Type B pancreatic cell (in vitro differentiated cells): ENCODE measurements at regions not wholly inside any gene's neighbourhood (a gene's known extent, or its start where the extent isn't known, plus 50 kb on each side); places are given as distances from the start of the nearest gene placed in this dataset.

Experiments used
- DNase-seq: peaks from one replicate; pipeline ENCODE4 v3.0.0; 2021; ENCODE audit warnings: mixed read lengths; ENCODE audit not compliant: unreplicated experiment; ENCODE audit errors: extremely low spot score
- H3K27ac Mint-ChIP-seq: 2 replicates; pipeline ENCODE4 v1.8.0; 2021; ENCODE audit warnings: mild to moderate bottlenecking, mixed read lengths
- H3K27me3 Mint-ChIP-seq: 2 replicates; pipeline ENCODE4 v1.8.0; 2021; ENCODE audit warnings: mixed read lengths
- H3K36me3 Mint-ChIP-seq: 2 replicates; pipeline ENCODE4 v1.8.0; 2021; ENCODE audit warnings: mixed read lengths
- H3K4me1 Mint-ChIP-seq: one replicate; pipeline ENCODE4 v1.8.0; 2021; ENCODE audit warnings: mixed read lengths; ENCODE audit not compliant: unreplicated experiment
- H3K4me3 Mint-ChIP-seq: 2 replicates; pipeline ENCODE4 v1.8.0; 2021; ENCODE audit warnings: mild to moderate bottlenecking, mixed read lengths
- H3K9me3 Mint-ChIP-seq: 2 replicates; pipeline ENCODE4 v1.8.0; 2021; ENCODE audit warnings: mixed read lengths
- CTCF ChIP-seq: fragments of 200-600 bp; sonication (generic); conservative IDR thresholded peaks from 2 replicates; pipeline ENCODE4 v1.5.0; 2021; ENCODE audit warnings: antibody characterized with exemption, mild to moderate bottlenecking

- H3K4me1 Mint-ChIP-seq = no peaks in the 10 kb centered on the region
- DNase-seq = no peak
- H3K4me3 Mint-ChIP-seq = no peak overlapping the region
- peaks cover 3% of the 10 kb centered on the region for H3K27me3 Mint-ChIP-seq
- no peaks in the 10 kb centered on the region for H3K9me3 Mint-ChIP-seq
- no peak for TF ChIP-seq CTCF
- no peaks in the 10 kb centered on the region for H3K36me3 Mint-ChIP-seq
- H3K27ac Mint-ChIP-seq = no peak overlapping the region
These were observed 107.5 kb upstream of the TLR4 start for GRCh38 chr9:117596678-117597077.

GRCh38 chr9:117595650-117596049 is 108.6 kb upstream of the TLR4 start:
- Mint-ChIP-seq H3K36me3 (no peaks in the 10 kb centered on the region), H3K27ac (no peak overlapping the region), H3K4me3 (no peak overlapping the region), H3K27me3 (peaks cover 3% of the 10 kb centered on the region), H3K9me3 (no peaks in the 10 kb centered on the region), H3K4me1 (no peaks in the 10 kb centered on the region)
- TF ChIP-seq CTCF = no peak
- no peak for DNase-seq

- H3K4me1 Mint-ChIP-seq = no peaks in the 10 kb centered on the region
- H3K4me3 Mint-ChIP-seq = no peak overlapping the region
- no peaks in the 10 kb centered on the region for H3K36me3 Mint-ChIP-seq
- H3K9me3 Mint-ChIP-seq = no peaks in the 10 kb centered on the region
- H3K27ac Mint-ChIP-seq = no peak overlapping the region
- DNase-seq = no peak
- H3K27me3 Mint-ChIP-seq = no peaks in the 10 kb centered on the region
- no peak for TF ChIP-seq CTCF
These were observed 116.9 kb upstream of the TLR4 start for GRCh38 chr9:117587263-117587662.

- H3K4me1 Mint-ChIP-seq = no peaks in the 10 kb centered on the region
- H3K27me3 Mint-ChIP-seq = peaks cover 3% of the 10 kb centered on the region
- H3K27ac Mint-ChIP-seq = no peak overlapping the region
- H3K36me3 Mint-ChIP-seq = no peaks in the 10 kb centered on the region
- DNase-seq = no peak
- H3K4me3 Mint-ChIP-seq = no peak overlapping the region
- no peak for TF ChIP-seq CTCF
- no peaks in the 10 kb centered on the region for H3K9me3 Mint-ChIP-seq
These were observed 130.1 kb upstream of the TLR4 start for GRCh38 chr9:117574099-117574498.

GRCh38 chr9:117564839-117565238 is 139.4 kb upstream of the TLR4 start:
- no peaks in the 10 kb centered on the region for H3K9me3 Mint-ChIP-seq
- no peak for TF ChIP-seq CTCF
- H3K4me3 Mint-ChIP-seq = no peak overlapping the region

GRCh38 chr9:117561761-117562160 is 142.4 kb upstream of the TLR4 start:
- H3K27me3 Mint-ChIP-seq = no peaks in the 10 kb centered on the region
- no peak overlapping the region for H3K4me3 Mint-ChIP-seq
- no peaks in the 10 kb centered on the region for H3K9me3 Mint-ChIP-seq
- DNase-seq = no peak
- H3K4me1 Mint-ChIP-seq = peaks cover 6% of the 10 kb centered on the region
- H3K27ac Mint-ChIP-seq = no peak overlapping the region
- no peaks in the 10 kb centered on the region for H3K36me3 Mint-ChIP-seq
- no peak for TF ChIP-seq CTCF

More at GRCh38 chr9:117564839-117565238, 139.4 kb upstream of the TLR4 start:
- no peaks in the 10 kb centered on the region for H3K27me3 Mint-ChIP-seq
- no peak overlapping the region for H3K27ac Mint-ChIP-seq
- peaks cover 6% of the 10 kb centered on the region for H3K4me1 Mint-ChIP-seq
- no peak for DNase-seq
- no peaks in the 10 kb centered on the region for H3K36me3 Mint-ChIP-seq
